Omental fat pad (tissue), 3 donors: ENCODE measurements at regions not wholly inside any gene's neighbourhood (a gene's known extent, or its start where the extent isn't known, plus 50 kb on each side); places are given as distances from the start of the nearest gene placed in this dataset.

Experiments
- ATAC-seq: fragments of 150-250 bp; one replicate; pipeline ENCODE4 v1.9.1; 2016; ENCODE audit warnings: mild to moderate bottlenecking, moderate library complexity; ENCODE audit not compliant: low FRiP score
- DNase-seq: peaks from one replicate; pipeline ENCODE4 v3.0.0-alpha.2; 2019; ENCODE audit warnings: low spot score
- CTCF ChIP-seq, 3 donors: fragments of 450-650 bp; IDR thresholded peaks; one replicate each; pipeline ENCODE4 v1.5.1; 2016 to 2017; ENCODE audit warnings: antibody characterized with exemption in 3 of 3, mild to moderate bottlenecking in 3 of 3, moderate library complexity in 2 of 3

GRCh38 chr12:125355614-125356013 is 290.4 kb downstream of the AACS start:
- DNase-seq = no peak
- ATAC-seq = no peak
- no peak for TF ChIP-seq CTCF (IDR thresholded peaks at IDR 0.05)

GRCh38 chr12:125356111-125356510 is 290.9 kb downstream of the AACS start:
- no peak for ATAC-seq
- no peak for TF ChIP-seq CTCF (IDR thresholded peaks at IDR 0.05)
- DNase-seq = no peak

GRCh38 chr12:125357561-125357960 is 292.3 kb downstream of the AACS start:
- TF ChIP-seq CTCF (IDR thresholded peaks at IDR 0.05) = no peak
- DNase-seq (no peak), ATAC-seq (no peak)

GRCh38 chr12:125360540-125360939 is 295.3 kb downstream of the AACS start:
- no peak for DNase-seq
- TF ChIP-seq CTCF (IDR thresholded peaks at IDR 0.05) = no peak
- no peak for ATAC-seq

GRCh38 chr12:125371033-125371432 is 305.8 kb downstream of the AACS start:
- no peak for ATAC-seq
- DNase-seq = no peak
- no peak for TF ChIP-seq CTCF (IDR thresholded peaks at IDR 0.05)

- ATAC-seq = no peak
- TF ChIP-seq CTCF (IDR thresholded peaks at IDR 0.05) = no peak
- no peak for DNase-seq
Measured at GRCh38 chr12:125372085-125372484, 306.9 kb downstream of the AACS start.

GRCh38 chr12:125373375-125373774 is 308.1 kb downstream of the AACS start:
- ATAC-seq = no peak
- TF ChIP-seq CTCF (IDR thresholded peaks at IDR 0.05) = no peak
- no peak for DNase-seq
